Dedifferentiated amniotic fluid mesenchymal stem cell (primary cell): ENCODE measurements at regions not wholly inside any gene's neighbourhood (a gene's known extent, or its start where the extent isn't known, plus 50 kb on each side); places are given as distances from the start of the nearest gene placed in this dataset.
"Not testable (repeated sequence)": the region's sequence is repeated elsewhere in the genome, so short reads cannot be mapped to it uniquely, and the experiment has no call there.

Source experiments
- DNase-seq: peaks from one replicate; pipeline ENCODE4 v3.0.0-alpha.2; 2016; ENCODE audit errors: extremely low spot score

GRCh38 chr10:3272300-3272699, 99.7 kb upstream of the PITRM1 start:
- DNase-seq = no peak

- no peak for DNase-seq
Observed at GRCh38 chr10:3271354-3272115, 99.0 kb upstream of the PITRM1 start.

GRCh38 chr10:3270577-3271316, 98.2 kb upstream of the PITRM1 start:
- no peak for DNase-seq

GRCh38 chr10:3268025-3268424, 95.4 kb upstream of the PITRM1 start:
- no peak for DNase-seq

DNA sequence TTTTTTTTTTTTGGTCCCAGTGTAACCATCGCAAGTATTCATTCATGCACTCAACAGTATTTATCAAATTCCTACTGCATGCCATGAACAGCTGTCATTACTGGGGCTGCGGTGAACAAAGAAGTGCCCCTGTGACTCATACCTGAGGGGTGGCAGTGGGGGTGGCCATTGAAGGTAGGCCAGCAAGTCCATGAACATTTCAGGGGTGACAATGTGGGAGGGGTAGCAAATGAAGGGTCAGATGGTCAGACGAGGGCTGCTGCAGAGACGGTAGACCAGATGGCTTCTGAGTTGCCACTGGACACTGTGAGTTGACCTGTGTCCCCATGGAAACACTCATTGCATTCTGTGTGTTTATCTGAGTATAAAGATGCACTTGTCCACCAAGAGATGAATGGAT, 92.5 kb upstream of the PITRM1 start:
- no peak for DNase-seq

DNA sequence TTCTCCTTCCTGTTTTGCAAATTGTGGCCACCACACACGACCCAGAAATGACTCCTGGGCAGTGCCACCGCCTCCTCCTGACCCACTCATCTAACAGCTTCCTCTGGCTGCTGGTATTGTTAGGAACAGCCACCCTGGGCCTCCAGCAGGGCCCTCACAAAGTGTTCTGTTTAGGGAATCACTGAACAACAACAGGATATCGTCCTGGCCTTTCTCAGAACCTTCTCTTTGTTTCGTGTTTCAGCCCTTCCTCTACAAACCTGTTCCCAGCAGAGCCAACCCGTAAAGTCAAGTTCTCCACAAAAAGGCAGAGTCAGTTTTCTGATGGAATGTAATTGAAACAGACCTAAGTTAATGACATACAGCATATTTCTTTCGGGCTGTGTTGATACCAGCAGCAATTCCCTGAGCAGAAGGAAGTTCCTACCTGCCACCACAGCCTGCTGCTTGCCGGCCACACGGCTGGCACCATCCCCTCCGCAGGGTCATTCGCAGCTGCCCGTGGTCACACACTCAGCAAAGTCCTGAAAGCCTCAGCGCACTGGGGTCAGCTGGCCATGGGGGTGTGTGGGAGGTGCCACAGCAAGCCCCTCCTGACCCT, 91.7 kb upstream of the PITRM1 start:
- DNase-seq = no peak

GRCh38 chr10:3263747-3264146, 91.2 kb upstream of the PITRM1 start:
- DNase-seq = no peak

DNA sequence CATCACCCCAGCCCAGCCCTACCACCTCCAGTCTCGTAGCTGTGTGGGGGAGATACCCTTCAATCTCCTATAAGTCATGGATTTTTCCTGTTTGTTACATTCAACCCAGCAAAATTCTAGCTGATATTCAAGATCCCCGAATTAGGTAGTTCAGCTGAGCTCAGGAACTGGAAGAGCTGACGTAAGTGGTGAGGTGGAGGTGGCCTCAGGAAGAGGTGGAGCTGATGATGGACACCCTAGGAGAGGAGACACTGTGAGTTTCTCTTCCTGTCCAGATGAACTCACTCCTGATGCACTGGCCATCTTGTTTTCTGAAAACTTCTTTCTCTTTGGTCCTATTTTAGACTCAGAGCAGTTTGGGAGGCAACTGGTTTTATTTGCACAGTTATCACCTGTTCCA, 90.5 kb upstream of the PITRM1 start:
- DNase-seq = no peak

DNA sequence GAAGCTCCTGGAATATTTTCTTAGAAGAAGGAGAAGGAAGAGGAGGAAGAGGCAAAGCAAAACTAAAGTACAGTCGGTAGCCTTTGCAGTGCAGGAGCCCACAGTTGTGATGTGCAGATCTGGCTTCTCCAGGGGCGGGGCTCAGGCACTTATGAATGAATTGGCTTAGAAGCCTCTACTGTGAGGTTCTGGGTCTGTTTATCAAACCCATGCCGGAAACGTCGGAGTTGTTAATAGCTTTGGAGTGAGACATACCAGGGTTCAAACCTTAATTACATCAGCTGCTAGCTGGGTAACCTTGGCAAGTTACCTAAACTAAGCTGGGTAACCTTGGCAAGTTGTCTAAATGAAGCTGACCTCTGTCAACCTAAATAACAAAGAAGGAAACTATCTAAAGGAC, 89.3 kb upstream of the PITRM1 start:
- DNase-seq = no peak

DNA sequence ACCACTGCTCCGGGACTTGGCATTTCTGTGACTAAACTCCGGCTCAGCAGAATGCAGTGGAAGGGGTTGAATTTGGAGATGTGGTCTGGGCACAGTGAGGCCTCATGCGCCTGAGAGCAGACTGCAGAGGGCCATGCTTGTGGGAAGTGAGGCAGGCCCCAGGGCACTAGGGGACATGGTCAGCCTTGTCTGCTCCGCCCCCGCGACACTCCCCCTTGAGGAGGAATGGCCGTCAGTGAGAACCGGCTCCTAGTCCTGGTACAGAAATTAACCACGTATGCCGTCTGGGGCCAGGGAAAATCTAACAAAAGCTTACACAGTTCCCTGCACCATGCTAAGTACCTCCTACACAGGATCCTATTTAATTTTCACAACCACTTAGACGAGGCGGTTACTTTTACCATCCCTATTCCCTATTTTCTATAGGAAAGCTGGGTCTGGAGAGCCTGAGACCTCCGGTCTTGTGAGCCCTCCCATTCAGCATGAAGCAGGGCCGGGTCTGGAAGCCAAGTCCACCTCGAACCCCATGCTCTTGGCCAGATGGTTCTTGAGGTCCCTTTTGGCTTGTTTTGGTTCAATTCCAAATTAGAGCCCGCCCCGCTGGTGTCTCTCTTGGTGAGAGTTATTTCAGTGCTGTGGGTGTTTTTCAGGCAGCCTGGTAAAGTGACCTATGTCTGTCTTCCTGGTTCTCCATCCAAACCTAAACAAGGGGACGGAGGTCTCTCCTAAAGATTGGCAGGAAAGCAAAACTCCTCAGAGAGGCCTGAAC, 87.7 kb upstream of the PITRM1 start:
- no peak for DNase-seq

GRCh38 chr10:3259499-3259898, 86.9 kb upstream of the PITRM1 start:
- DNase-seq = no peak

DNA sequence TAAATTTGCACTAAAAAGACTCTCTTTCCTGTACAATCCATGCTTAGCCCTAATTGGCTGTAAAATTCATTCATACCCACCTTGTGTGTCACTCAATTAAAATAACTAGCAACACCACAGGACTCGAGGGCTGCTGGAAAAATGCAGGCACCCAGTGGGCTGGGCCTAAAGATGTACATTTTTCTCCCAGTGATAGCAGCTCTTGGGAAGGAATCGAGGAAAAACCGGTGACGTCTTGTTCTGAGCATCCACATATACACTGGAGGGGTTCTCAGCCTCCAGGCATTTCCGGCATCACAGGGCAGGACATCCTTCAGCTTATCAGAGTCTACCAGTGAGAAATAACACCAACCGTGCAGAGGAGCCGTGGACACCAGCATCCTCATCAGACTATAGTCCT, 85.8 kb upstream of the PITRM1 start:
- DNase-seq = no peak

DNA sequence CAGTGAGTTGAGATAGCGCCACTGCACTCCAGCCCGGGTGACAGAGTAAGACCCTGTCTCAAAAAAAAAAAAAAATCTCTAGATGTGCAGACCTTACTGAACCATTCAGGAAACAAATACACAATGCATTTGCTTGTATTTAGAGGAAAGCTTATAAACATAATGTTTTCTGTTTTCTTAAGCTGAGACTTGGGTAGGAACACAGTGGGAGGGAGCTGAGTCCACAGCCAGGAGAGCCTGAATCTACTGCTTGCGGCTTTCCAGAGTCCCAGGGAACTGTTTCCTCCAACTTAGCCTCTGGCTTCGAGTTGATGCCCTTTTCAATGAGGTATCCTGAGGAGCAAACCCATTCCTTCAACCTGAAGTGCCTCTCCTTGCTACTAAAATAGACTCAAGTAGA, 83.0 kb upstream of the PITRM1 start:
- DNase-seq = no peak

DNA sequence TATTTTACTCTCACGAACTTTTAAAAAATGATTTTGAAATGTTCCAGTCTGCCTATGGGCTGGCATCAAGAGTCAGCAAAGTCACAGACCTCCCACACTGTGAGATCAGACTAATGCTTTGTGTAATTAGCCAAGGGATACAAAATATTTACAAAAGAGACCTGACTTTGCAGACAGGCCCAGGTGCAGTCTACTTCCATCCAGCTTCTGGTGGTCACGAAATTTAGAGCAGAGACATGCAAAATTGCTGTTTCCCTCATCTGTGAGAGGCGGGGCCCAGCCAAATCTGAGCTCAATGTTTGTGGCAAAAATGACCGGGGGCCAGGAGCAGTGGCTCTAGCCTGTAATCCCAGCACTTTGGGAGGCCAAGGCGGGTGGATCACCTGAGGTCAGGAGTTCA, 82.5 kb upstream of the PITRM1 start:
- DNase-seq = no peak

GRCh38 chr10:3253974-3254373, 81.4 kb upstream of the PITRM1 start:
- not testable (repeated sequence) for DNase-seq

DNA sequence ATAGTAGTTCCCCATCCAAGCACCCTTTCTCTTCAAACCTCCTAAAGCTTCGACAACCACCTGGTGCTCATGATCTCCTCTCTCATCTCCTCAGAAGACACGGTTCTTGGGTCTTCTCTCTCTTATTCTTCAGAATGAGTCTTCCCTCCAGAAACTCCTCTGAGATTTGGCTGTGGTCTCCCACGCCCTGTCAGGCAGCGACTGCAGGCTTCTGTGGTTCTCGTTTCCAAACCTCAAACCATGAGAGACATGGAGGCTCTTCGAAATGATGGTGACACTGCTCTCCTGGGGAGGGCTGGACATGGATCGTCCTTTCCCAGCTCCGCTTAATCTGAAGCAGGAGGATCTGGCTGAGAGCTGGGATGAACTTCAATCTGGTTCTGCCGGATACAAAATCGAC, 78.6 kb upstream of the PITRM1 start:
- DNase-seq = no peak

- DNase-seq = no peak
Observed at GRCh38 chr10:3249307-3249889, 76.8 kb upstream of the PITRM1 start.

DNA sequence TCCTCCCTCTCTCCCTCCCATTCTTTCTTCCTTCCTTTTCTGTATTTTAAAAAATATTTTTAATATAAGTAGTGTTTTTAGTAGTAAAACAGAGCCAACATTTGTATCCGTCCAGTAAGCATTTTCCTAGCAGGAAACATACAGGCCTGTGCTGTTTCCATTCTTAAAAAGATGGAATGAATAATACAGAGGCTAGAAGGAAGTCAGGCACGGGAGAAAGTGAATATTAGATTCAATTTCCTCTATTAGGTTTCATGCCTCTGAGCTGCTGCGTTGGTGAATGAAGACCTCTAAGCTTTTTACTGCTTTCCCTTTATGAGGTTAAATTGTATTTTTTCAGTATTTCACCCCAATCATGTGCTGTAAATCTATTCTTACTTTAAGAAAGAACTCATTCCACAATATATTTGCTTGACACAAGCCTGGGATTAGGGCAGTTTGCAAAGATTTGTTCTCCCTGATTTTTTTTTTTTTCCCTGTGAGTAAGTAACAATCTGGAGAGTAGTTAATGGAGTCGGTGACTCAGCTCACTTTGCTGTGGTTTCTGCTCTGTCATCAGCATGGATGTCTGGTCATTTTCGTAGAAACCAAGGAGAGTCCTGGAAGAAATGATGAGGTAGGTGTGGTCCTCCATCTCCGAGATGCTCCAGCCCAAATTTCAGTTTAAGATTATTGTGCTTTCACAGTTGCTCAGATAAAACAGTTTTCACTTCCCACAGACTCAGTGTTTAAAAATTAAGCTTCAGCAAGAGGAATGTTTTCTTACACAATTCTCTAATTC, 76.1 kb upstream of the PITRM1 start:
- peak; percentile 90 for DNase-seq

DNA sequence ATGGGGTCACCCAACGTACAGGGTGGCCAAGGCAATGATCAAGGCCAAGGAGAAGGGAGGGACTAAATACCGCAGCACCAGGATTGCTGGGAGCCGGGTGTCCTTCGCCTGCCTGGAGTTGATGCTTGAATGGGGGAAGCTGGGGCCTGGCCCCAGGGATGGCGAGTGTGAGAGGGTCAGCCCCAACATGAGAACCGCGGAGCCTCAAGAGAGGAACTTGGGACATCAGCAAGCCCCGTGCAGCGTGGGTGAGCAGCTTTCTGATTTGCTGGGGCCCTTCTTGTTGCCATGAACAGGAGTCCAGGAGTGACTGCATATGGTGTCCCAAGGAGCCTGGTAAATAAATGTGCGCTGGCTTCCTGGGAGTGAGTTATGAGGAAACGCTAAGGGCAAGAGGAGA, 72.8 kb upstream of the PITRM1 start:
- DNase-seq = no peak

- no peak for DNase-seq
Observed at GRCh38 chr10:3241967-3242650, 69.5 kb upstream of the PITRM1 start.
